Activated CD4-positive, alpha-beta T cell treated with anti-CD3 and anti-CD28 coated beads for 4 hours (primary cell): ENCODE measurements at regions not wholly inside any gene's neighbourhood (a gene's known extent, or its start where the extent isn't known, plus 50 kb on each side); places are given as distances from the start of the nearest gene placed in this dataset.
"Not testable (repeated sequence)": the region's sequence is repeated elsewhere in the genome, so short reads cannot be mapped to it uniquely, and the experiment has no call there.

Experiments
- DNase-seq, 2 donors: peaks; one replicate each; pipeline ENCODE4 v3.0.0-alpha.2; 2020

- DNase-seq, result no peak
These were observed 171.4 kb upstream of the NR4A3 start for GRCh38 chr9:99650187-99650874.

- no peak for DNase-seq
These were observed 161.5 kb upstream of the NR4A3 start for GRCh38 chr9:99660191-99660636.

- DNase-seq, result no peak
These were observed 158.4 kb upstream of the NR4A3 start for GRCh38 chr9:99663297-99663696.

GRCh38 chr9:99663856-99664255 is 157.8 kb upstream of the NR4A3 start:
- no peak for DNase-seq

GRCh38 chr9:99666571-99666970 is 155.1 kb upstream of the NR4A3 start:
- no peak for DNase-seq

- DNase-seq, result not testable (repeated sequence)
These were observed 150.8 kb upstream of the NR4A3 start for GRCh38 chr9:99670886-99671285.

GRCh38 chr9:99677281-99677680 is 144.4 kb upstream of the NR4A3 start:
- DNase-seq, result no peak

- no peak for DNase-seq
These were observed 143.1 kb upstream of the NR4A3 start for GRCh38 chr9:99678566-99678965.

GRCh38 chr9:99680191-99680590 is 141.5 kb upstream of the NR4A3 start:
- DNase-seq, result no peak

- DNase-seq, result no peak
These were observed 140.6 kb upstream of the NR4A3 start for GRCh38 chr9:99681113-99681512.

- no peak for DNase-seq
These were observed 139.3 kb upstream of the NR4A3 start for GRCh38 chr9:99682378-99682777.

GRCh38 chr9:99682870-99683269 is 138.8 kb upstream of the NR4A3 start:
- DNase-seq, result no peak

- DNase-seq, result no peak
These were observed 131.1 kb upstream of the NR4A3 start for GRCh38 chr9:99690573-99690972.

- DNase-seq, result no peak
These were observed 127.8 kb upstream of the NR4A3 start for GRCh38 chr9:99693888-99694287.

- DNase-seq, result no peak
These were observed 127.3 kb upstream of the NR4A3 start for GRCh38 chr9:99694393-99694792.

GRCh38 chr9:99699396-99699795 is 122.3 kb upstream of the NR4A3 start:
- DNase-seq, result no peak

- DNase-seq, result no peak
These were observed 109.5 kb upstream of the NR4A3 start for GRCh38 chr9:99712214-99712613.

- DNase-seq, result no peak
These were observed 107.8 kb upstream of the NR4A3 start for GRCh38 chr9:99713838-99714306.

- no peak for DNase-seq
These were observed 103.1 kb upstream of the NR4A3 start for GRCh38 chr9:99718631-99719030.

- DNase-seq, result no peak
These were observed 101.1 kb upstream of the NR4A3 start for GRCh38 chr9:99720455-99721050.

GRCh38 chr9:99721898-99722297 is 99.8 kb upstream of the NR4A3 start:
- DNase-seq, result no peak

GRCh38 chr9:99722877-99723276 is 98.8 kb upstream of the NR4A3 start:
- no peak for DNase-seq

GRCh38 chr9:99724640-99725039 is 97.0 kb upstream of the NR4A3 start:
- DNase-seq, result no peak

GRCh38 chr9:99725852-99726251 is 95.8 kb upstream of the NR4A3 start:
- DNase-seq, result no peak

- DNase-seq, result no peak
These were observed 94.9 kb upstream of the NR4A3 start for GRCh38 chr9:99726758-99727157.
